ENCODE measurements at regions not wholly inside any gene's neighbourhood (a gene's known extent, or its start where the extent isn't known, plus 50 kb on each side); places are given as distances from the start of the nearest gene placed in this dataset.

DNA sequence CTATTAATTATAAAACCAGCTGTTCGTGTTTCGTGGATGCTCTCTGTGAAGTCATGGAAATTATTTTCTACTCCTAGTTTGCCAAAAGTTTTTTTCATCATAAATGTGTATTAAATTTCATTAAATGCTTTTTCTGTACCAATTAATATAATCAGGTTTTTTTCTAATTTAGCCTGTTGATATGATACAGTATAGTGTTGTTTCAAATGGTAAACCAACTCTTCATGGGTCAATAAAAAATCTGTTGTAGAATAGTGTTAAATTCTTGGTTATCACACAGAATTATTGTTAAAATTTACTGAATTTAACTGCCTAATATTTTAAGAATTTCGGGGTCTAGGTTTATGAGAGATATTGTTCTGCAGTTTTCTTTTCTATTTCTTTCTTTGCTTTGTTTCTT, 505.9 kb upstream of the MANEA start:
- DNase-seq = no peak

DNA sequence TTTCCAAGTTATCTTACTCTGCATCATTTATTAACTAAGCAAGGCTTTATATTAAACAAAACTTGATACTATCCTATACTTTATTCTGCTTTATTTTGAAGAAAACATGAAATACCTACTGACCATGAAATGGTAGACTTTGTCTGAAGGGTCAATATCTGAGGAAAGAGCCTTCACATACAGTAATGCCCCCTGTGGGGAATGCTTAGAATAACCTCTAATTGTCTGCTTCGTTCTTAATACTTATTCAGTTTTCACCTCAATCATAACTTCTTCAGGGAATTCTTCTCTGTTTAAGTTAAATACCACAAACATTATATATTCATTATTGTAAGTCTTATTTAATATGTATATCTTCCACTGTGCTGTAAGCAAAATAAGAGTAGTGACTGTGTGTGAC, 498.9 kb upstream of the MANEA start:
- DNase-seq = no peak

DNA sequence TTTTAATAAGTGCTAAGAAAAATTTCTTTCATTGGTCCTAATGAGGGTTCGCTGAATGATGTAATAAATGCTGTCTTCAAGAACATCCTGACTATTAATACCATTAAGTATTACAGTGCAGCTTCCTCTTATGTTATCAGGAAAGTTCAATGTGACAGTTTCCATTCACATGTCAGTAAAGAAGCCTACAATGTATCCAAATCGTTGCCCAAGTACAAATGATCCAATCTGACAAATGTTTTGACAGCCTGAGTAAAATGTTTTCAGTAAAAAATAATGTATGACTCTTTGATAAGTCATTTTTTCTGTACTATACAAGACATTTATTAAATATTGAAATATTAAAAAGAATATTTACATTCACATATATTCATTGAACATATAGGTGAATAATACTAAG, 496.1 kb upstream of the MANEA start:
- DNase-seq = no peak

DNA sequence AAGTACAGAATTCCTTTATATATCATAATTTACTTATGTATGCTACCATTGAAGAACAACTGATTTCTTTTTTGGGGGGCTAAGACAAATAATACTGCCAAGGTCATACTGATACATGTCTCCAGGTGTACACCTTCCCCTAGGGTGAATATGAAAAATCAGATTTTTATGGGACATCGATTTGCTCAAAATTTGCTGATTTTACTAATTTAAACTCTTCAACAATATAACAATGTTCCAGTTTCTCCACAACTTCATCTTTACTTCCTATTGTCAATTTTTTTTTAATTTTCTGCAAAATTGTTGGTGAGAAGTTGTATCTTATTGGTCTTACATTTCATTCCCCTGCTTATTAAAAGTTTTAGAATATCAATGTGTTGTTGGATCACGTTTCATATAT, 495.4 kb upstream of the MANEA start:
- DNase-seq = no peak

DNA sequence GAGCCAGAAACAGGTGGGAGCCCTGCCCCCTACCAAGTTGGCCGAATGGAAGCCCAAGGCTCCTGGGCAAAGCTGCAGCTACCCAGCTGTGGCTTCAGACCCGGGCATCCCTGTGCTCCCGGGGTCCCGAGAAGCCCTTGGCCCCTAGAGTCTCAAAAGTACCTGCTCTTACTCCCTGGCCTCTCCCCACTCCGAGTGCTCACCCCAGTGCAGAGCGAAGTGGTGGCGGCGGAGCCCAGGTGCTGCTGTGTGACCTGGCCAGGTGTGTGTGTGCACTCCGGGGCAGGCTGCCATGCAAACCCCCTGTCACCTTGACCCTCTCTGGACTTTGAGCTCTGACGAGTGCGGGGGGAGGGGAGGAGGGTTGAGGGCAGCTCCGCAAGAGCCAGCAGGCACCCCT, 493.8 kb upstream of the MANEA start:
- DNase-seq = no peak

DNA sequence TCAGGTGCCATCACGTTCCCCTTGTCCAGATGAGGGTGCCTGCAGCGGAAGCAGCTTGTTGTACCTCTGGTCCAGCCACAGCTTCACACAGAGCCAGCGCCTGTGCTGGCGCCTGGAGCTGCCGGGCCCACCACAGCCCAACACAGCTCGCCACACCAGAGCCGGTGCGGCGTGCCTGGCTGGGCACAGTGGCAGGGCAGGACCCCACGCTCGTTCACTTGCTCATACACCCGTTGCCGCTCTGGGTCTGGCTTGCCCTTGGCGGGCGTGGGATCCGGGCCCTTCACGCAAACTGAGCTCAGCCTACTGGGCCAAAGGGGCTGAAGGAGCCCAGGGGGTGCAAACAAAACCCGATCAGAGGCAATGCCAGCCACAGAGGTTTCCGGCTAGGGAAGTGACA, 492.5 kb upstream of the MANEA start:
- no peak for DNase-seq

DNA sequence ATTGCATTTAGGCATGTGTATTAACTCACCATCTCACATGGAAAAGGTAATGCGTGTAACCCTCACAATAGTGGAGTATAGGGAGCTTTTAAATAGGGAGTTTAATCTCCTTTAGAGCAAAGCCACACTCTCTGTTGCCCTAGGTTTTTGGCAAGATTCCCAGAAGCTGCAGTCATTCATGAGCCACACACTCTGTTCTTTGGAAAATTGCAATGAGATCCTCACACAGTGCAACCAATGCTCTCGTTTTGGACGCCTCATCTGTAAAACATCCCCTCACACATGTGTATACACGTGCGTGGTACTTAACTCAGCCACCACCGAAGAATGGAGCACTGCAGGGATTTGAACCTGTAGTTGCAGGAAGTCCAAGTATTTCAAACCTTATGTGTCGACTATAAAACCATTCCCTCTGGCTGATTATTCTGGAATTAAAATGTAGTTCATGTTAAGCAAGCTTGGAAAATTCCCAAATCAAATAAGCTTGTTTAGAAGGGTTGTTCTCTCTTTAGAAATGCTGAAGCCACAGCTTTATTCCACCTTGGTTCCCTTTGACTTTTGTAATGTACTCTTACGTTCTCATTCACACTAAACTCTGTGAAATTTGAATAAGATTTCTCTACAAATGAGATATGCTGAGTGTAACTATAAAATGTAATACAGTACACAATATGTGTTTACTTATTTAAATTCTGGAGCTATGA, 489.8 kb upstream of the MANEA start:
- no peak for DNase-seq

DNA sequence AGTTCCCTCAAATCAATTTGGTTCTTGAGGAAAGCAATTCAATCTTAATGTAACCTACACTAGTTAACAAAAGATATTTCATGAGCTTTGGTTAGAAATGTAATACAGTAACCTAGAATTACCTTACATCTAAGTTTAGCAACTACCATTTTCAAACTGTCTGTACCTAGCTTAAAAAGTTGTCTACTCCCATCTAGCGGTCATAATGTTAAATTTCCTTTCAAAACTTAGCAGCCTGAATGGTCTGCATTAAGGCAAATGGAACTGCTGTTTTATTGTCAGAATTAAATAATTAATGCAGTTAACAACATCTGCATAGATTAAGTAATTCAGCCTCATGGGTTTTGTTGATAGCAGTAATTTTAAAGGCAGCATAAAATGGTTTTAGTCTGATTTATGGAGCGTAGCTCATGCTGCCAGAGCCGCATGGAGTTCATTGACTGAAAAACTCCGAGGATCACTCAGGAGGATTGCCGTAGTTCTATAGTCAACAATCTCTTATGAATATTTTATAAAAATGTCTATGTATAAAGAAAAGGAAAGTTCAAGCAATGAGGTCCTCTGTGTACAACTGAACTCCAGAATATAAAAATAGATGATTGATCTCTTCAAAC, 485.4 kb upstream of the MANEA start:
- DNase-seq = no peak

DNA sequence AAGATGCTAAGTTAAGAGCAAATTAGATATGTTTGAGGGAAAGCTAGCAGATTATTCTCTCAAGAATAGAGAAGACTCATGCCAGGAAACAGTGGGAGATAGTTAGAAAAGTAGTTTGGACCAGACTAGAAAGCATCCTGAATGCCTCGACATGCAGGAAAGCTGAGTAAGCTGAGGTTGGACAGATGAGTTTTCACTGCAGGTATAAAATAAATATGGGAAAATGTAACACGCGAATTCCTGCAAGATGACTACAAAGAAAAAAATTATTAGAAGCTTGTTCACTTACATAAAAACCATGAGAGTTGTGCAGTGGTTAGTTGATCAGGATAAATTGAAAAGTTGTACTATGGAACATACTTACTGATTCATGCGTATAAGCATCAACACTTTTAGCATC, 484.2 kb upstream of the MANEA start:
- no peak for DNase-seq

DNA sequence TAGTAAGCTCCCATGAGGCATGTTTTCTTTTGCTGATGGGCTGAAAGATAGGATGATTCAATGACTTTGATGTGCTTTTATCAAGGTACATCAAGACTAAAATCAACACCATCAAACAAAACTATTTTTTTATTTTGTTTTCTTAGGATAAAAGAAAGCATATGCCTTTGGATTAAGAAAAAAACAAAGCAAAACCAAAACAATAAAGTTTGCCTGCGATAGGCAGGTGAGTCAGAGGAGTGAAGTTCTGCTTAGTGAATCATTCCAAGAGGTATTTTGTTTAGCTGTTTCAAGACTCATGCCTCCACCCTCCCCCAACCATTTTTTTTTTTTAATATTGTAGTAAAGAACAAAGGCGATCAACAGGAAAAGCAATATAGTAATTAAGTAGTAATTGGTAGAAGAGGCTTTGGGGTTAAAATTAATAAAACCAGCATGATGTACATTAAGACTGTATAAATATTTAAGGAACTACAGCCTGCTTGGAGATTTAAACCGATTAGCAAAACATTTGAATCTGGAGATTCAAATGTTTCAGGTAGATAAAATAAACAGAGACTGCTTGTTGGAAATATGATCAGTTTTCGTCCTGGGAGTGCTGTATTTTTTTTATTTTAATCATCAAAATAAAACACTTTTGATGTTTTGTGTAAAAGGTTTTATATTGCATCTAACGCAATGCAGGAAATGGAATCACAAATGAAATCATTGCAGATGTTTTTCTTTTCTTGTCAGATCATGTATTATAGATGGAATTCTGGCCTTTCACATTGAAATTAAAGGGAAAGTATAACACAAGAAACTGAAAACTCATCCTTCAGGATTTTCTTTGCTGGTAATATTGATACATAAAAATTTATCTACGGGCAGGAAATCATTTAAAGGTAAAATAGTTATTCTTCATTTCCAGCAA, 482.3 kb upstream of the MANEA start:
- no peak for DNase-seq

DNA sequence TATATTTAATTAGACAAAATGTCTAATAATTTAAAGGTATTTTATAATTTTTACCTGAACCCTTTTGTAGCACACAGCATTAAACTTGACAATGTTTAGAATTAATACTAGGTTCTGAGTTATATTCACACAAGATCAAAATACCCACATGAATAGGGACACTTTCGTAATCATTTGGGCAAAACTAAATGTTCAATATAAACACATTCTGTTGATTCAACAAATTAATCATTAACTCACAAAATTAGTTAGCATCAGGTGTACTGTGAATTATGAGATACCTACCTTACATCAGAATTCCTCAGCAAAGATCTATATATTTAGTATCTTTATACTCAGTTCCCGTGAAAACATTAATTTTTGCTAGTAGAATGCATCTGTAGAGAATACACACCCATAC, 481.5 kb upstream of the MANEA start:
- DNase-seq = no peak

DNA sequence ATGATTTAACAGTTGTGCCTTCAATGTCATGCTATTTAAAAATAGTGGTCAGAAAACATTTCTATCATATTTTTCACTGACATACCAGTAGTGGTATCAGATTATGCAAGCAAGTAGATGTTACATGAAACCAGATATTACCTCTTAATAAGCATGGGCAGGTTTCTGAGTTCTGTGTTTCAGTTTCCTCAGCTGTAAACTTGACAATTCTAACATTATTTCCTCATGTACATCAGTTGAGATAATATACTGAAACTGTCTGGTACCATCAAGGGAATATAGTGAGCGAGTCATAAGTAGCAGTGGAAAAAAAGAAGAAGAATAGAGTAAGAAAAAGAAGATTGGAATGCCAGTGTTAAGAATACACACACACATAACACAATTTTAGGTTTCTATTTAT, 477.9 kb upstream of the MANEA start:
- no peak for DNase-seq

DNA sequence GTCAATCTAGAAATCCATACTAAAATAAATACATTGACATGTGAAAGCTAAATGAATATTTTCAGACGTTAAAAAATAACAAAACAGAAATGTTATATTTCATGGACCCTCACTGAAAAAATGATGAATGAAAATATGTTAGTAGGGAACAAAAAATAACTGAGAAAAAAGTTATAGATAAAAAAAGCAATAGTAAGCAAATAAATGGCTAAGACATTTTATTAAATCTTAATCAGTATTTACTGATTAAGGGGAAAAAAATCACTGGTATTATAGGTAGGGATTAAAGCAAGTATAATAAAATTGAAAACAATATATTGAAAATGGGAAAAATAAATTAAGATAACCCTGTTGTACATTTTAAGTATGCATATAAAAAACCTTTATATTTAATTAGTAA, 468.1 kb upstream of the MANEA start:
- DNase-seq = no peak

DNA sequence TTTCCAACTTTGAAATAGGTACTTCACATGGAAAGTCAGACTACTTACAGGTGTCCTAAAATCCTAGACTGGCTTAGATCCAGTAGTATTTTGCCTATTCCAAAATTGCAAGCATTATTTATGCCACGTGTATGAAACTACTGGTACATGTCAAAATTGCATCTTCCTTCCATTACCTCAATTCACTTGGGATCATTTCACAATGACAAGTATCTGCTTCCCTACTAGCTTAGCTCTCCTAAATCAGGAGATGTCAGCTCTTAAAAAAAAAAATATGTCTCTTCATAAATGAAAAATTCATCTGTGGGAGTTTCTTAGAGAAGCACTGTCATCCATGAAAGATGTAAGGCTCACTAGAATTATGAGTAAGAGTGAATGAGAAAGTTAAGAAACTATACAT, 466.6 kb upstream of the MANEA start:
- DNase-seq = no peak

DNA sequence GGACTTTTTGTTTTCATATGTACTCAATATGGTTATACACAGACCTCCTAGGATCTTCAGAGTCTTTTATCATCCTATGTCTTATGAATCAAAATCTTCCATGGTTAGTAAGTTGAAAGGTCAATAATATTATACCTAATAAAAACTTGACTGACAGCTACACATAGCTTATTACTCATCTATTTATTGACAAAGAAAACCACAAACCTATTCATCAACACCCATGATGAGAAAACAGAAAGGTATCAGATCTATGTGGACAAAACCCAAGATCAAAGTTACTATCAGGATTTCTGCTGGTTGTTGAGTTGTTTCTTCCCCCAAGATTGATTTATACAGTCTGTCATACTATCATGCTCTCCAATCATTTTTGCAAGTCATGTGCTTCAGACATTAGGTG, 460.1 kb upstream of the MANEA start:
- DNase-seq = no peak

DNA sequence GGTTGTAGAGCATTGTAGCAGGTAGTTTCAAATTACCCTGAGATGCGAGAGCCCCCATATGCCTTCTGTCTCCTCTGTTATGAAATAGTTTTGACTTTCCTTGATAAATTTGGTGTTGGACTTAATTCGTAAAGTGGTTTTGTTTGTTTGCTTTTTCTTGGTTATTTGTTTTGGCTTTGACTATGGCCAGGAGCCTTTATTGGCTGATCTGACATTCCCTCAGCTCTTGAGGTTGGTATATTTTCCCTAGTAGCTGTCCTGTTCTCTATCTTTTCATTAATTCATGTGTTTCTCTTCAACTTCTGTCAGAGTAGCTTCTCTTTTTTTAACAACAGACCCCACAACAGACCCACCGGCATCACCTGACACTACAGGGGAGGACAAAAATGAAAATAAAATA, 457.4 kb upstream of the MANEA start:
- no peak for DNase-seq

DNA sequence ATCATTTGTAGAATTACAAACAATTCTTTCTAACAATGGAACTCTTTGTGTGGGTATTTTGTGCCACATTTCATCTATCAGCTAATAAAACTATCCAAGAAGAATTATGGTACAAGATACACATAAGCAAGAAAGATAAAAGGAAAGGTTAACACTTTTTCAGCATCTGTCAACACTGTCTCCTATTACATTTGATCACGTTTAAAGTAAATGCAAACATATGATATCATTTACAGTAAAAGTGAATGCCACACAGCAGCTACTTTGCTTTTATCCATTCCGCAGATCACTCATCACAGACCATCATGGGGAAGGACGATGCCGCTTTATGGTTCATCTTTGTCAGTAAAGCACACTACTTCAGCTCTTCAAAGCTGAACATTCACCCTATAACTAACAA, 456.4 kb upstream of the MANEA start:
- no peak for DNase-seq

DNA sequence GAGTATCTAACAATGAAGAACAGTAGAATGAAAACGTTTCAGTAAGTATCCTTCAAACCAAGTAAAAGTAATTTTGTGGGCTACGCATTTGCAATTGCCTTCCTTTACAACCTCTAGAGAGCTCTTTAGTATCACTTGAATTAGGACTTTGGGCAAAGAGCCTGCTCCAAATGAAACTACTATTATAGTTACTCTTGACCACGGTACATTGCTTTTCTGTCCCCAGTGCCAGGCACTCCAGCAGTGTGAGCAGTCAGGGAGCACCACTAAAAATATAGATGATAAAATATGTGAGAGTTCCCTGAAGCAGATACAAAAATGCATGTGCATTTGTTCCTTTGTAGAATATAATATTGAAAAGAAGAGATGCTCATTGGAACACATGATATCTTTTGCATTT, 450.1 kb upstream of the MANEA start:
- DNase-seq = no peak

DNA sequence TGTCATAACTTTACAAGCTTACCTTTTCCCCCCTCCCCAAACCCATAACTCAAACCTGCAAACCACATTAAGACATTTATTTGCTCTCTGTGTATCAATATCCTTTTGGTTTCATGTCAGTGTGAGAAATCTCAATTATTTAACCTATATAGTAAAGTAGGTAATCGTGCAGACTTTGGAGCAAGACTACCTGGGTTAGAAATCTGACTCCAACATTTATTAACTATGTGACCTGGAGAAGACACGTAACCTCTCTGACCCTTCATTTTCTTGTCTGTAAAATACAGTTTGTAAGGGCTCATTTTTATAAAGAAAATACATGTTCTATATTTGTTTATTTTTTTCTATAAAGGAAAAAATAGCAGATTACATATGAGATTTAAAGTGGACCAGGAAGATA, 448.9 kb upstream of the MANEA start:
- no peak for DNase-seq

DNA sequence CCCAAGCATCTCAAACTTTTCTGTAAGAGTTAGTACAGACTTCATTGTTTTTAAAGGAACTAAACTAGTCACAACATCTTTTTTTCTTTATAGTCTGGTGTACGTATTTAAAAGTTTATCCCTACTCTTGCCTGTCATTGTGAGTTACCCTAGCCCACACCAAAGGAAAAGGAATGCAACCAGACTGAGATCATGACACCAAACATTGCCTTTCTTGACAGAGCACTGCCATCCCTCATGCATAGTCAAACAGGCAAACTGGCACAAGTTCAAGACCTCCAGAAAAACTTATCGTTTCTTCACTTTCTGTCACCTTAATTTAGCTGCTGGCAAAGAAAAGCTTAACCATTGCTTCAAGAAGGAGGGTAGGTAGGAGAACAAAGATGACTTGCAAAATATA, 448.4 kb upstream of the MANEA start:
- no peak for DNase-seq

DNA sequence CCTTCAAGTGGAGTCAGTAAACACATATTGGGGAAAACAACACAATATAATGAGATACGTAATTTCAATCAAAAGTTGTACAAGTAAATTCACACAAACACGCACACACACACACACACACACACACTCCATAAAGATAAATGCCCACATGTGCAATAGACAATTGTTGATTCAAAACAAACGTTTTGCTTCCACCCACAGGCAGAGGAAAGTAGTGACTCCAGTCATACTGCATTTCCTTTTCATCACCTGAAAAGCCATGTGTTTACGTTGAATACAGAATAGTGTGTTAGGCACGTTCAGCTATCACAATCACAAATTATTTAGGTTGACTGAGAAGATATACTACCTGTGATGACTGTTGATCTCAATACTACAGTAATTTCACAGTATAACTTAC, 443.8 kb upstream of the MANEA start:
- DNase-seq = no peak

DNA sequence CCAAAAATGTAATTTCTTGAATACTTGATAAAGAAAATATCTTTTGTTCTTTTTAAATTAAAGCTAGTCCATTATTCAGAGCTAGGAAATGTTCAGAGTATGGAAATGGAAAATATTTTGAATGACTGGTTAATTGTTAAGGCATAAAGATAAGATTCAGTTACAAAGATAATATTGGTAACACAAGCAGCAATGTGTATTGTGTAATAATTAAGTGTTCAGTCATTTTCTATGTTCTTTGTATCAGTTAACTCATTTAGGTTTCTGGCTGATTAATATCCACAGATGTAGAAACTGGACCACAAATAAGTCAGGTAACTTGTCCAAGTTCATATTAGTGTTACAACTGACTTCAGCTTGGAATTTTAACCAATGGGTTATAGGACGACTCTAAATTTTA, 442.2 kb upstream of the MANEA start:
- DNase-seq = no peak

DNA sequence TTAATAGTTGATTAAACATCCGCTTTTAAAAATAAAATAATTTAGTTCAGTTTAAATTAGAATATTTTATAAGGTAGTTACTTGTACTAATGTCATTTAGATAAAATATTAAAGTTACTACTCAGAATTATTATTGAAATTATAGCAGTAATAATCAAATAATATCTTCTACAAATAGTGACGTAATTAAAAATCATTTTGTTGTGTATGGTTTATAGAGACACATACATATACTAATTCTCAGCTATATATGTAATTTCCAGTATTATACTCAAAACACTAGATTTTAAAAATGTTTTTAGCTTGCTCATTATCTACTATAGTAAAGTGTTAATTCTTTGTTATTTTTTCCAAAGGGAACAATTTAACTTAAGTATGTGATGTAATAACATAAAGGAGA, 435.2 kb upstream of the MANEA start:
- DNase-seq = no peak

DNA sequence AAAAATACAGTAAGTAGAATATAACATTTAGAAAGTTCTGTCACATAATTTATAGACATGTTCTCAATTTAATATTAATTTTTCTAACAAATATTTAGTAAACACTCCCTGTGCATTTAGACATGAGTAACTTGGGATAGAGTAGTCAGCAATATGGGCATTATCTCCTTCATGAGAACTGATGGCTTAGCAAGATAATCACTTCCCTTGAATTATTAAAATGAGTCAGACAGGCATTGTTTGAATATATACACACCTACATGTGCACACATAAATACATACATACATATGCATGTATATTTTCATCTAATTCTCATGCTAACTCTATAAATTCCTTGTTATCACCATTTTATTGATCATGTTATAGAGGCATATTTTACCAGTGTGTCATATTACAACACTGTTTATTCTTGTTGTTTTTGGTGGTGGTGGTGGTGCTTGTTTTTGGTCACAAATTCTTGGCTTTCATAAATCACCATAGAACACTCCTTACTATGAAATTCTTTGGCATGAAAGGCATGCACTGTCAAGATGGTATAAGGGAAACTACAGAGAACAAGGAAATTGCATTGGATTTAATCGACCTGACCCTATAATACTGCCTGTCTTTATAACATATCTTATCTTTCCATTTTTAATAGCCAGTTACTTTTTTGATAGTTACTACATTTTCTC, 434.5 kb upstream of the MANEA start:
- DNase-seq = no peak

Measured in stimulated activated CD4-positive, alpha-beta T cell treated with anti-CD3 and anti-CD28 coated beads, Interleukin-2, amount 100 ng/mL, for 24 hours (primary cell).